ENCODE measurements at regions not wholly inside any gene's neighbourhood (a gene's known extent, or its start where the extent isn't known, plus 50 kb on each side); places are given as distances from the start of the nearest gene placed in this dataset.

GRCh38 chr9:79913867-79914266, 342.1 kb downstream of the TLE4 start:
- Histone ChIP-seq H3K4me1 (replicated peaks in 1 of 2; ENCODE audit: control insufficient read depth in 2 of 2, insufficient read depth in 2 of 2, low read length in 2 of 2) (no peaks in the 10 kb centered on the region), H3K4me3 (no peak overlapping the region), H4K20me1 (replicated peaks; ENCODE audit: control insufficient read depth, insufficient read depth, low read length) (no peaks in the 10 kb centered on the region), H3K4me2 (ENCODE audit: insufficient read depth, low read length) (no peak overlapping the region), H3K27me3 (ENCODE audit: control insufficient read depth in 2 of 2, insufficient read depth in 2 of 2, low read length in 2 of 2) (no peaks in the 10 kb centered on the region), H3K9me3 (replicated peaks; ENCODE audit: control insufficient read depth, insufficient read depth, low read depth, low read length) (no peaks in the 10 kb centered on the region), H3K79me2 (ENCODE audit: control insufficient read depth, insufficient read depth, low read length) (no peaks in the 10 kb centered on the region), H3K36me3 (ENCODE audit: control insufficient read depth, insufficient read depth, low read length) (no peaks in the 10 kb centered on the region), H3K9me1 (ENCODE audit: control insufficient read depth, insufficient read depth, low read length) (no peaks in the 10 kb centered on the region), H3K27ac (ENCODE audit: extremely low read depth, low read depth, low read length) (no peak overlapping the region), H2AFZ (ENCODE audit: low read depth, low read length) (no peak overlapping the region), H3K9ac (ENCODE audit: insufficient read depth in 1 of 2, low read depth in 2 of 2, low read length in 2 of 2) (no peak overlapping the region)
- no peak for ATAC-seq
- in situ Hi-C loops (cut with MboI) = no loop called here
- 4% methylated on average over 4 of the region's 4 CpGs for WGBS (ENCODE audit: insufficient coverage, low coverage, missing lambda C conversion rate)
- BruUV-seq (replicated peaks) = no TSS peak
- intact Hi-C loops (cut with micrococcal nuclease) = no loop called here
- no peak for FAIRE-seq
- CTCF ChIA-PET (ENCODE audit: low intra/inter-chr PET ratio) = no interaction called here
- no peak for TF ChIP-seq SIN3A (IDR thresholded peaks at IDR 0.05; ENCODE audit: borderline replicate concordance in 2 of 2, control insufficient read depth in 1 of 2, low read depth in 2 of 2, low read length in 2 of 2)
- TF ChIP-seq ZNF766 (CRISPR knock-in tag; conservative IDR thresholded peaks at IDR 0.05) = no peak
- no peak for TF ChIP-seq XRCC5 (IDR thresholded peaks at IDR 0.05; ENCODE audit: low read depth, low read length)
- TF ChIP-seq ARID1B (IDR thresholded peaks at IDR 0.05) = no peak
- TF ChIP-seq PRPF4 (IDR thresholded peaks at IDR 0.05; ENCODE audit: insufficient read depth, low read depth, low read length, poor library complexity, severe bottlenecking) = no peak
- no peak for TF ChIP-seq TSHZ1 (CRISPR knock-in tag; IDR thresholded peaks at IDR 0.05)
- no peak for TF ChIP-seq ZBTB11 (CRISPR knock-in tag; IDR thresholded peaks at IDR 0.05)
- no peak for TF ChIP-seq RUNX1 (IDR thresholded peaks at IDR 0.05; ENCODE audit: low read depth)
- no peak for DNase-seq (ENCODE audit: extremely low read depth in 1 of 4, low spot score in 3 of 4)
- POLR2A ChIA-PET = no interaction called here
